Gastrocnemius medialis (tissue), 4 donors: ENCODE measurements at regions not wholly inside any gene's neighbourhood (a gene's known extent, or its start where the extent isn't known, plus 50 kb on each side); places are given as distances from the start of the nearest gene placed in this dataset.
"Not testable (repeated sequence)": the region's sequence is repeated elsewhere in the genome, so short reads cannot be mapped to it uniquely, and the experiment has no call there.

ENCODE experiments used
- ATAC-seq, 2 donors: fragments of 150-250 bp; one replicate each; pipeline ENCODE4 v1.9.1; 2016
- DNase-seq, 2 donors: peaks; one replicate each; pipeline ENCODE4 v3.0.0-alpha.2; 2019
- H3K27ac ChIP-seq, 4 donors: fragments of 200-600 bp; sonication (generic); 1 replicate in 1 of 4; 2 replicates in 3 of 4; pipeline ENCODE4 v1.5.1; 2016 to 2018; ENCODE audit warnings: mild to moderate bottlenecking in 2 of 4, moderate library complexity in 1 of 4
- H3K27me3 ChIP-seq, 3 donors: fragments of 200-600 bp; sonication (generic) in 2 of 3; 1 replicate in 1 of 3; 2 replicates in 2 of 3; pipeline versions ENCODE4 v1.5.1 to v1.6.0; 2016 to 2019; ENCODE audit warnings: mild to moderate bottlenecking in 1 of 3, moderate library complexity in 1 of 3
- H3K36me3 ChIP-seq, 2 donors: fragments of 200-600 bp; sonication (generic) in 1 of 2; one replicate each; pipeline ENCODE4 v1.5.1; 2017 to 2018
- H3K4me1 ChIP-seq, 2 donors: fragments of 200-600 bp; sonication (generic) in 1 of 2; one replicate each; pipeline ENCODE4 v1.5.1; 2016 to 2017; ENCODE audit warnings: mild to moderate bottlenecking in 2 of 2
- H3K4me3 ChIP-seq, 4 donors: fragments of 200-600 bp; sonication (generic) in 3 of 4; 1 replicate in 1 of 4; 2 replicates in 3 of 4; pipeline ENCODE4 v1.5.1; 2016 to 2019; ENCODE audit warnings: mild to moderate bottlenecking in 2 of 4
- H3K9me3 ChIP-seq, 3 donors: fragments of 200-600 bp; sonication (generic) in 2 of 3; 1 replicate in 1 of 3; 2 replicates in 2 of 3; pipeline ENCODE4 v1.5.1; 2016 to 2019
- POLR2A ChIP-seq, 2 donors: fragments of 450-650 bp; IDR thresholded peaks; one replicate each; pipeline ENCODE4 v1.6.1; 2017; ENCODE audit warnings: antibody characterized with exemption in 2 of 2, mild to moderate bottlenecking in 2 of 2, moderate library complexity in 2 of 2
- in situ Hi-C, 4 donors: fragments of 200-750 bp; cut with MboI; loops; one replicate each; pipeline versions ENCODE4 v1.15.0 to v1.8.0; 2017; ENCODE audit warnings: low sequenced_read_pairs in 4 of 4
- intact Hi-C: fragments of 100-400 bp; cut with DNase I; formaldehyde crosslinking; loops from one replicate; pipeline ENCODE4 v1.15.1; 2023; ENCODE audit warnings: low total_unique reads
- TF ChIP-seq, protein P1 (sequence below), 5 experiments: fragments of 450-650 bp in 3 of 5; fragments of 200-600 bp in 2 of 5; sonication (generic) in 2 of 5; IDR thresholded peaks in 4 of 5; conservative IDR thresholded peaks in 1 of 5; 1 replicate in 4 of 5; 2 replicates in 1 of 5; pipeline ENCODE4 v1.5.1; 2016 to 2019; ENCODE audit warnings: antibody characterized with exemption in 5 of 5, mild to moderate bottlenecking in 3 of 5, moderate library complexity in 3 of 5

DNA sequence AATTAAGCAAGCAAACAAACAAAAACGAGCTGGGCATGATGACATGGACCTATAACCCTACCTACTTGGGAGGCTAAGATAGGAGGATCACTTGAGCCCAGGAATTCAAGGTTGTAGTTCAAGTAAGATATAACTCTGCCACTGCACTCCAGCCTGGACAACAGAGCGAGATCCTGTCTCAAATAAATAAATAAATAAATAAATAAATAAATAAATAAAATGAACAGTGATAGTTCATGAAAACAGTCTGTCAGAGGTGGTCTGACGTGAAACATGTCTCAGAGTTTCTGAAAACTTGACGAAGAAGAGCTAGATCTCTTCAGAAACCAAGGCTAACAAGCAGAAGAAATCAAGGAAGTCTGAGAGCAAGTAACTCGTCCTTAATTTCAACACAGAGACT, 188.8 kb upstream of the GPC6 start:
- intact Hi-C loops = no loop called here
- no peak for DNase-seq
- no peak overlapping the region for H3K4me3 ChIP-seq
- no peaks in the 10 kb centered on the region for H3K36me3 ChIP-seq
- TF ChIP-seq, protein P1, sequence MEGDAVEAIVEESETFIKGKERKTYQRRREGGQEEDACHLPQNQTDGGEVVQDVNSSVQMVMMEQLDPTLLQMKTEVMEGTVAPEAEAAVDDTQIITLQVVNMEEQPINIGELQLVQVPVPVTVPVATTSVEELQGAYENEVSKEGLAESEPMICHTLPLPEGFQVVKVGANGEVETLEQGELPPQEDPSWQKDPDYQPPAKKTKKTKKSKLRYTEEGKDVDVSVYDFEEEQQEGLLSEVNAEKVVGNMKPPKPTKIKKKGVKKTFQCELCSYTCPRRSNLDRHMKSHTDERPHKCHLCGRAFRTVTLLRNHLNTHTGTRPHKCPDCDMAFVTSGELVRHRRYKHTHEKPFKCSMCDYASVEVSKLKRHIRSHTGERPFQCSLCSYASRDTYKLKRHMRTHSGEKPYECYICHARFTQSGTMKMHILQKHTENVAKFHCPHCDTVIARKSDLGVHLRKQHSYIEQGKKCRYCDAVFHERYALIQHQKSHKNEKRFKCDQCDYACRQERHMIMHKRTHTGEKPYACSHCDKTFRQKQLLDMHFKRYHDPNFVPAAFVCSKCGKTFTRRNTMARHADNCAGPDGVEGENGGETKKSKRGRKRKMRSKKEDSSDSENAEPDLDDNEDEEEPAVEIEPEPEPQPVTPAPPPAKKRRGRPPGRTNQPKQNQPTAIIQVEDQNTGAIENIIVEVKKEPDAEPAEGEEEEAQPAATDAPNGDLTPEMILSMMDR (IDR thresholded peaks at IDR 0.05 in 4 of 5, conservative IDR thresholded peaks at IDR 0.05 in 1 of 5) = no peak
- TF ChIP-seq POLR2A (IDR thresholded peaks at IDR 0.05) = no peak
- H3K9me3 ChIP-seq = no peaks in the 10 kb centered on the region
- in situ Hi-C loops = loop anchor here in 1 of 4 donors (25.0 kb wide), 1 partner anchor 100 kb away; no protein-coding TSS in a partner anchor
- no peak for ATAC-seq
- no peaks in the 10 kb centered on the region for H3K27me3 ChIP-seq
- H3K4me1 ChIP-seq = no peaks in the 10 kb centered on the region
- no peak overlapping the region for H3K27ac ChIP-seq

DNA sequence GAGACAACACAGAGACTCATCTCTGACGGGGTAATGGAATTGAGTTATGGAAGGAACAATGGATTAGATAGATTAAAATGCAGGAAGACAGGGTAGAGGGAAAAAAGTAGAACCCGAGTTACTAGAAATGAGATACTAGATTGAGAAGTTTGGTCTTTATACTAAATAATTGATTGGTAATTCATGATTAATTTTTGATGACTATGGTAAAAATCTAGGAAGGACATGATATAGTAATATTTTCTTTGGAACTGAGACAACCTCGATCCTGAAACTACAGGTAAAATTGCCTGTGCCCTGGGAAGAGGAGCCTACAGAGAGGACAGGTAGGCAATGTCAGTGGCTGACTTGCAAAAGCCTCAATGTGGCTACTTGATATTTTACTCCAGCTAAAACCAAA, 188.4 kb upstream of the GPC6 start:
- no peaks in the 10 kb centered on the region for H3K36me3 ChIP-seq
- H3K27me3 ChIP-seq = no peaks in the 10 kb centered on the region
- H3K4me3 ChIP-seq = no peak overlapping the region
- DNase-seq (no peak), ATAC-seq (no peak)
- in situ Hi-C loops (loop anchor here in 1 of 4 donors (25.0 kb wide), 1 partner anchor 101 kb away; no protein-coding TSS in a partner anchor), intact Hi-C loops (no loop called here)
- no peaks in the 10 kb centered on the region for H3K9me3 ChIP-seq
- no peak for TF ChIP-seq POLR2A (IDR thresholded peaks at IDR 0.05)
- TF ChIP-seq, protein P1 (IDR thresholded peaks at IDR 0.05 in 4 of 5, conservative IDR thresholded peaks at IDR 0.05 in 1 of 5) = no peak
- H3K4me1 ChIP-seq = no peaks in the 10 kb centered on the region
- no peak overlapping the region for H3K27ac ChIP-seq

DNA sequence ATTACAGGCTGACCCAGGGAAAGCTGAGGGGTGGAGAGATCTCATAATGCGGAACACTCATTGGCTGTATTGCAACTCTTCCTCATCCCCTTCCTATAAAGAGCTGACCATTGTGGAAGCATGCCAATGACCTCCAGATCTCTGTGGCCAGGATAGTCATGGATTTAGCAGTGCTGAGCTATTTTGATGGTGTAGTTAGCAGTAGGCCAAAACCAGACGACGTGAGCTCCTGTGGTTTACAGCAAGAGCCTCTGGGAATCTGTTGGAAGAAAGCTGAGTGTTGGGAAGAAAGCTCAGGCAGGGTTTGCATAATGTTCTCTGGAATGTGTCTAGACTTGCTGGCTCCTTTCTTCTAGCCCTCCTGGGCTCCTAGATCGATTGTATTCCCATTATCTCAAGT, 187.5 kb upstream of the GPC6 start:
- no peak overlapping the region for H3K27ac ChIP-seq
- DNase-seq (no peak), ATAC-seq (no peak)
- intact Hi-C loops = no loop called here
- in situ Hi-C loops = loop anchor here in 1 of 4 donors (25.0 kb wide), 1 partner anchor 102 kb away; no protein-coding TSS in a partner anchor
- H3K36me3 ChIP-seq = no peaks in the 10 kb centered on the region
- no peak overlapping the region for H3K4me3 ChIP-seq
- no peaks in the 10 kb centered on the region for H3K4me1 ChIP-seq
- no peaks in the 10 kb centered on the region for H3K27me3 ChIP-seq
- no peak for TF ChIP-seq POLR2A (IDR thresholded peaks at IDR 0.05)
- no peaks in the 10 kb centered on the region for H3K9me3 ChIP-seq

DNA sequence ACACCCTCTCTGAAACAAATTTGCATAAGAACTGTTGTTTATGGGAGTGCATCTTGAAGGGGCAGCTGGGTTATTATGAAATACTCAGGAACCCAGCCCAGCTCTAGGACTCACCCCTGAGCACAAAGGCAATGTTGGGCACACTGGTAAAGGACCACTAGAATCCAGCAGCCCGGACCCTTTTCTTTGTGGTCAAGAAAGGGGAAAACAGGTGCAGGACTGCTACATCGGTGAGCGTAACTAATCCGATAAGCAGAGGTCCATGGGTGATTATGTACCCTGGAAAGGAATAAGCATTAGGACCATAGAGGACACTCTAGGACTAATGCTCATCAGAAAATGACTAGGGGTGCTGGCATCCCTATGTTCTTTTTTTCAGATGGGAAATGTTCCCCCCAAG, 185.0 kb upstream of the GPC6 start:
- H3K9me3 ChIP-seq, H3K4me3 ChIP-seq, intact Hi-C loops, ATAC-seq, H3K36me3 ChIP-seq, H3K27ac ChIP-seq, H3K4me1 ChIP-seq, DNase-seq, H3K27me3 ChIP-seq: not testable (repeated sequence)
- in situ Hi-C loops = loop anchor here in 1 of 4 donors (25.0 kb wide), 1 partner anchor 104 kb away; no protein-coding TSS in a partner anchor

DNA sequence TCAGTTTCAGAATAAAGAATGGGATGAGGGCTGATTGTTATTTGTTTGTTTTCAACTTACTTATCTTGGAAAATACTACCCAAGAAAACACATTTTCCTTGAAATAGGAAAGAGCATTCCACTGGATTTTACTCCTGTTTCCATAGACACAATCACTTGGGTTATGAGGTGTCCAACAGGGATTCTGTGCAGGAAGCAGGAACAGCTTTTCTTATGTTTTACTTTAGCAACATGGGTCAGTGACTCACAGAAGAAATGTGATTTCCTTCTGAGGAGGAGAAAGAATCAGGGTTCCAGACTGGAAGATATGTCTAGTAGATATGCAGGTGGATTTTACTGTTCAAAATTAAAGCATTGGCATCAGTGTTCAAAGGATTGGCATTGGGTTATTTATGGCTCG, 180.8 kb upstream of the GPC6 start:
- no peak for DNase-seq
- H3K27me3 ChIP-seq = no peaks in the 10 kb centered on the region
- ATAC-seq = no peak
- no peaks in the 10 kb centered on the region for H3K36me3 ChIP-seq
- intact Hi-C loops = no loop called here
- no peaks in the 10 kb centered on the region for H3K4me1 ChIP-seq
- TF ChIP-seq, protein P1 (IDR thresholded peaks at IDR 0.05 in 4 of 5, conservative IDR thresholded peaks at IDR 0.05 in 1 of 5) = no peak
- no peak for TF ChIP-seq POLR2A (IDR thresholded peaks at IDR 0.05)
- no peaks in the 10 kb centered on the region for H3K9me3 ChIP-seq
- H3K4me3 ChIP-seq = no peak overlapping the region
- H3K27ac ChIP-seq = no peak overlapping the region
- in situ Hi-C loops = loop anchor here in 1 of 4 donors (25.0 kb wide), 1 partner anchor 109 kb away; no protein-coding TSS in a partner anchor

DNA sequence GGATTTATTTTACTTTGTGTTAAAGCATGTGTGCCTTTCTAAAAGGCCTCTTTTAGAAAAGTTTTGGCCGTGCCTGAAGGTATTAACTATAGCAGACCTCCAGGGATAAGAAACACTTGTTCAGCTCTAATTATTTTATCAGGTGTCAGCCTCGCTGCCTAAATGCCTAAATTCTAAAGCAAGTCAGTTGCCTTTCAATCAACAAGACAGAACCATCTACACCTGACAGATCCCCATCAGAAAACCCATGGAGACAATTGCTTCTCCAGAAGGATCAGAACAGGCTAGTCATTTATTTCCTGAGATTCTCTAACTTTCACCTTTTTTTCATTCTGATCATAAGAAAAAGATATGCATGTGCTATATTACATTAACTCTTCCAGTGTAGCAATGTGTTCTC, 171.4 kb upstream of the GPC6 start:
- TF ChIP-seq POLR2A (IDR thresholded peaks at IDR 0.05) = no peak
- TF ChIP-seq, protein P1 (IDR thresholded peaks at IDR 0.05 in 4 of 5, conservative IDR thresholded peaks at IDR 0.05 in 1 of 5) = no peak
- Histone ChIP-seq H3K36me3 (no peaks in the 10 kb centered on the region), H3K4me3 (no peak overlapping the region), H3K4me1 (no peaks in the 10 kb centered on the region), H3K9me3 (no peaks in the 10 kb centered on the region), H3K27me3 (no peaks in the 10 kb centered on the region), H3K27ac (no peak overlapping the region)
- ATAC-seq (no peak), DNase-seq (no peak)
- in situ Hi-C loops = no loop called here
- intact Hi-C loops = no loop called here
